ENCODE measurements at regions not wholly inside any gene's neighbourhood (a gene's known extent, or its start where the extent isn't known, plus 50 kb on each side); places are given as distances from the start of the nearest gene placed in this dataset.
"Not testable (repeated sequence)": the region's sequence is repeated elsewhere in the genome, so short reads cannot be mapped to it uniquely, and the experiment has no call there.

- not testable (repeated sequence) for H3K4me3 ChIP-seq; H3K27ac ChIP-seq; H3K9me3 ChIP-seq (replicated peaks); H3K36me3 ChIP-seq; DNase-seq (ENCODE audit: low read depth in 1 of 2, low spot score in 2 of 2); H3K4me1 ChIP-seq (replicated peaks); H3K27me3 ChIP-seq (replicated peaks)
Observed at GRCh38 chr21:8987896-8988295, 1533.5 kb upstream of the TPTE start.

- H3K4me3 ChIP-seq: no peak overlapping the region
- peaks cover 9% of the 10 kb centered on the region for H3K9me3 ChIP-seq (replicated peaks)
- DNase-seq (ENCODE audit: low read depth in 1 of 2, low spot score in 2 of 2): no peak
- H3K27ac ChIP-seq: no peak overlapping the region
- H3K4me1 ChIP-seq (replicated peaks): no peaks in the 10 kb centered on the region
- no peaks in the 10 kb centered on the region for H3K27me3 ChIP-seq (replicated peaks)
- H3K36me3 ChIP-seq: no peaks in the 10 kb centered on the region
Observed at GRCh38 chr21:8988696-8989095, 1532.7 kb upstream of the TPTE start.

GRCh38 chr21:8989261-8989711 is 1532.1 kb upstream of the TPTE start:
- H3K36me3 ChIP-seq: no peaks in the 10 kb centered on the region
- H3K27me3 ChIP-seq (replicated peaks): no peaks in the 10 kb centered on the region
- no peaks in the 10 kb centered on the region for H3K4me1 ChIP-seq (replicated peaks)
- no peak overlapping the region for H3K27ac ChIP-seq
- DNase-seq (ENCODE audit: low read depth in 1 of 2, low spot score in 2 of 2): no peak
- no peak overlapping the region for H3K4me3 ChIP-seq
- peaks cover 13% of the 10 kb centered on the region for H3K9me3 ChIP-seq (replicated peaks)

- H3K36me3 ChIP-seq: no peaks in the 10 kb centered on the region
- H3K4me3 ChIP-seq: no peak overlapping the region
- peaks cover 13% of the 10 kb centered on the region for H3K9me3 ChIP-seq (replicated peaks)
- no peaks in the 10 kb centered on the region for H3K27me3 ChIP-seq (replicated peaks)
- no peak for DNase-seq (ENCODE audit: low read depth in 1 of 2, low spot score in 2 of 2)
- no peaks in the 10 kb centered on the region for H3K4me1 ChIP-seq (replicated peaks)
- H3K27ac ChIP-seq: no peak overlapping the region
Observed at GRCh38 chr21:8989721-8990325, 1531.6 kb upstream of the TPTE start.

GRCh38 chr21:8990326-8991087 is 1530.9 kb upstream of the TPTE start:
- DNase-seq (ENCODE audit: low read depth in 1 of 2, low spot score in 2 of 2): no peak
- Histone ChIP-seq H3K4me3 (no peak overlapping the region), H3K4me1 (replicated peaks) (no peaks in the 10 kb centered on the region), H3K27me3 (replicated peaks) (no peaks in the 10 kb centered on the region), H3K36me3 (no peaks in the 10 kb centered on the region), H3K9me3 (replicated peaks) (peaks cover 13% of the 10 kb centered on the region), H3K27ac (no peak overlapping the region)

GRCh38 chr21:8991088-8991907 is 1530.1 kb upstream of the TPTE start:
- Histone ChIP-seq H3K4me1 (replicated peaks) (no peaks in the 10 kb centered on the region), H3K9me3 (replicated peaks) (peaks cover 13% of the 10 kb centered on the region), H3K27ac (no peak overlapping the region), H3K27me3 (replicated peaks) (no peaks in the 10 kb centered on the region), H3K36me3 (no peaks in the 10 kb centered on the region), H3K4me3 (no peak overlapping the region)
- no peak for DNase-seq (ENCODE audit: low read depth in 1 of 2, low spot score in 2 of 2)

- H3K4me1 ChIP-seq (replicated peaks): no peaks in the 10 kb centered on the region
- H3K27ac ChIP-seq: no peak overlapping the region
- peaks cover 13% of the 10 kb centered on the region for H3K9me3 ChIP-seq (replicated peaks)
- no peak overlapping the region for H3K4me3 ChIP-seq
- no peak for DNase-seq (ENCODE audit: low read depth in 1 of 2, low spot score in 2 of 2)
- no peaks in the 10 kb centered on the region for H3K36me3 ChIP-seq
- H3K27me3 ChIP-seq (replicated peaks): no peaks in the 10 kb centered on the region
Observed at GRCh38 chr21:8991968-8992621, 1529.3 kb upstream of the TPTE start.

- Histone ChIP-seq H3K27ac (no peak overlapping the region), H3K27me3 (replicated peaks) (no peaks in the 10 kb centered on the region), H3K36me3 (no peaks in the 10 kb centered on the region), H3K9me3 (replicated peaks) (peaks cover 13% of the 10 kb centered on the region), H3K4me3 (no peak overlapping the region), H3K4me1 (replicated peaks) (no peaks in the 10 kb centered on the region)
- DNase-seq (ENCODE audit: low read depth in 1 of 2, low spot score in 2 of 2): no peak
Observed at GRCh38 chr21:8992731-8993174, 1528.6 kb upstream of the TPTE start.

- Histone ChIP-seq H3K4me3 (no peak overlapping the region), H3K4me1 (replicated peaks) (no peaks in the 10 kb centered on the region), H3K27ac (no peak overlapping the region), H3K27me3 (replicated peaks) (no peaks in the 10 kb centered on the region), H3K9me3 (replicated peaks) (peaks cover 13% of the 10 kb centered on the region), H3K36me3 (no peaks in the 10 kb centered on the region)
- no peak for DNase-seq (ENCODE audit: low read depth in 1 of 2, low spot score in 2 of 2)
Observed at GRCh38 chr21:8993284-8993942, 1528.0 kb upstream of the TPTE start.

- Histone ChIP-seq H3K27ac (no peak overlapping the region), H3K36me3 (no peaks in the 10 kb centered on the region), H3K9me3 (replicated peaks) (peaks cover 13% of the 10 kb centered on the region), H3K4me3 (no peak overlapping the region), H3K4me1 (replicated peaks) (no peaks in the 10 kb centered on the region), H3K27me3 (replicated peaks) (no peaks in the 10 kb centered on the region)
- DNase-seq (ENCODE audit: low read depth in 1 of 2, low spot score in 2 of 2): no peak
Observed at GRCh38 chr21:8993943-8994639, 1527.3 kb upstream of the TPTE start.

GRCh38 chr21:8994640-8995511 is 1526.5 kb upstream of the TPTE start:
- H3K4me1 ChIP-seq (replicated peaks): no peaks in the 10 kb centered on the region
- no peak for DNase-seq (ENCODE audit: low read depth in 1 of 2, low spot score in 2 of 2)
- no peak overlapping the region for H3K27ac ChIP-seq
- H3K36me3 ChIP-seq: no peaks in the 10 kb centered on the region
- no peaks in the 10 kb centered on the region for H3K27me3 ChIP-seq (replicated peaks)
- H3K9me3 ChIP-seq (replicated peaks): peaks cover 8% of the 10 kb centered on the region
- no peak overlapping the region for H3K4me3 ChIP-seq

- not testable (repeated sequence) for H3K9me3 ChIP-seq (replicated peaks); H3K27ac ChIP-seq; H3K4me1 ChIP-seq (replicated peaks); DNase-seq (ENCODE audit: low read depth in 1 of 2, low spot score in 2 of 2); H3K36me3 ChIP-seq; H3K27me3 ChIP-seq (replicated peaks); H3K4me3 ChIP-seq
Observed at GRCh38 chr21:8996487-8996968, 1524.9 kb upstream of the TPTE start.
